Tibial nerve (tissue), 4 donors: ENCODE measurements at regions not wholly inside any gene's neighbourhood (a gene's known extent, or its start where the extent isn't known, plus 50 kb on each side); places are given as distances from the start of the nearest gene placed in this dataset.

Experiments used
- DNase-seq, 2 donors: peaks; one replicate each; pipeline ENCODE4 v3.0.0-alpha.2; 2019; ENCODE audit warnings: low spot score in 2 of 2
- H3K27ac ChIP-seq, 4 donors: fragments of 200-600 bp; sonication (generic) in 3 of 4; one replicate each; pipeline ENCODE4 v1.5.1; 2017 to 2019; ENCODE audit warnings: mild to moderate bottlenecking in 1 of 4
- H3K27me3 ChIP-seq, 2 donors: fragments of 200-600 bp; sonication (generic) in 1 of 2; one replicate each; pipeline versions ENCODE4 v1.5.1 to v1.6.0; 2017 to 2019
- H3K36me3 ChIP-seq, 3 donors: fragments of 200-600 bp; sonication (generic); one replicate each; pipeline ENCODE4 v1.5.1; 2018 to 2019
- H3K4me1 ChIP-seq, 4 donors: fragments of 200-600 bp; sonication (generic) in 3 of 4; one replicate each; pipeline ENCODE4 v1.5.1; 2017 to 2019
- H3K4me3 ChIP-seq, 4 donors: fragments of 200-600 bp; sonication (generic) in 3 of 4; one replicate each; pipeline ENCODE4 v1.5.1; 2017 to 2019; ENCODE audit warnings: mild to moderate bottlenecking in 1 of 4, moderate library complexity in 1 of 4
- H3K9me3 ChIP-seq, 4 donors: fragments of 200-600 bp; sonication (generic) in 3 of 4; one replicate each; pipeline ENCODE4 v1.5.1; 2017 to 2019
- CTCF ChIP-seq, 5 experiments: fragments of 200-600 bp in 3 of 5; fragments of 450-650 bp in 2 of 5; sonication (generic) in 3 of 5; IDR thresholded peaks; one replicate each; pipeline ENCODE4 v1.5.1; 2016 to 2019; ENCODE audit warnings: antibody characterized with exemption in 5 of 5, mild to moderate bottlenecking in 3 of 5, moderate library complexity in 2 of 5
- EP300 ChIP-seq, 2 donors: sonication (generic); formaldehyde crosslinking; IDR thresholded peaks; one replicate each; pipeline ENCODE4 v1.6.1; 2017; ENCODE audit warnings: antibody characterized with exemption in 2 of 2, mild to moderate bottlenecking in 1 of 2
- POLR2A ChIP-seq, 2 donors: fragments of 450-650 bp; IDR thresholded peaks; one replicate each; pipeline ENCODE4 v1.6.1; 2017; ENCODE audit warnings: antibody characterized with exemption in 2 of 2, mild to moderate bottlenecking in 2 of 2, moderate library complexity in 2 of 2
- WGBS, 2 donors: methylation state at CpG; one replicate each; pipeline ENCODE4 v1.1.5; 2018; 5-methylcytosine and 5-hydroxymethylcytosine counted together

GRCh38 chr2:193539188-193539587 lies 1344.5 kb upstream of the TMEFF2 start:
- Histone ChIP-seq H3K4me3 (no peak overlapping the region), H3K36me3 (no peaks in the 10 kb centered on the region), H3K27me3 (no peaks in the 10 kb centered on the region), H3K9me3 (peaks cover 0 to 18% (median 0%) of the 10 kb centered on the region in 4 donors), H3K27ac (no peak overlapping the region), H3K4me1 (no peaks in the 10 kb centered on the region)
- TF ChIP-seq EP300 (IDR thresholded peaks at IDR 0.05) (no peak), POLR2A (IDR thresholded peaks at IDR 0.05) (no peak), CTCF (IDR thresholded peaks at IDR 0.05) (no peak)
- DNase-seq, result no peak

GRCh38 chr2:193538061-193538460 lies 1343.3 kb upstream of the TMEFF2 start:
- no peak overlapping the region for H3K4me3 ChIP-seq
- H3K27me3 ChIP-seq, result no peaks in the 10 kb centered on the region
- no peak for DNase-seq
- H3K9me3 ChIP-seq, result peaks cover 0 to 12% (median 0%) of the 10 kb centered on the region in 4 donors
- TF ChIP-seq CTCF (IDR thresholded peaks at IDR 0.05), result no peak
- no peak for TF ChIP-seq EP300 (IDR thresholded peaks at IDR 0.05)
- no peak for TF ChIP-seq POLR2A (IDR thresholded peaks at IDR 0.05)
- no peak overlapping the region for H3K27ac ChIP-seq
- WGBS, 2 donors, result 88 to 92% methylated on average over 2 of the region's 2 CpGs
- no peaks in the 10 kb centered on the region for H3K4me1 ChIP-seq
- no peaks in the 10 kb centered on the region for H3K36me3 ChIP-seq

- Histone ChIP-seq H3K4me3 (no peak overlapping the region), H3K9me3 (peaks cover 0 to 8% (median 0%) of the 10 kb centered on the region in 4 donors), H3K27me3 (no peaks in the 10 kb centered on the region), H3K4me1 (no peaks in the 10 kb centered on the region), H3K36me3 (no peaks in the 10 kb centered on the region), H3K27ac (no peak overlapping the region)
- WGBS, 2 donors, result 90% methylated on average over 2 of the region's 2 CpGs
- TF ChIP-seq CTCF (IDR thresholded peaks at IDR 0.05) (no peak), EP300 (IDR thresholded peaks at IDR 0.05) (no peak), POLR2A (IDR thresholded peaks at IDR 0.05) (no peak)
- no peak for DNase-seq
Measured at GRCh38 chr2:193537531-193537930, 1342.8 kb upstream of the TMEFF2 start.

GRCh38 chr2:193528458-193528857 lies 1333.7 kb upstream of the TMEFF2 start:
- no peak for TF ChIP-seq EP300 (IDR thresholded peaks at IDR 0.05)
- 73 to 76% methylated on average over 1 of the region's 1 CpG for WGBS, 2 donors
- no peaks in the 10 kb centered on the region for H3K9me3 ChIP-seq

GRCh38 chr2:193527146-193527545 lies 1332.4 kb upstream of the TMEFF2 start:
- H3K4me3 ChIP-seq, result no peak overlapping the region
- H3K27me3 ChIP-seq, result no peaks in the 10 kb centered on the region
- TF ChIP-seq POLR2A (IDR thresholded peaks at IDR 0.05) (no peak), EP300 (IDR thresholded peaks at IDR 0.05) (no peak), CTCF (IDR thresholded peaks at IDR 0.05) (no peak)
- no peak for DNase-seq
- WGBS, 2 donors, result 37 to 43% methylated on average over 3 of the region's 3 CpGs
- H3K4me1 ChIP-seq, result no peaks in the 10 kb centered on the region
- H3K27ac ChIP-seq, result no peak overlapping the region
- no peaks in the 10 kb centered on the region for H3K36me3 ChIP-seq
- H3K9me3 ChIP-seq, result no peaks in the 10 kb centered on the region

More at GRCh38 chr2:193528458-193528857, 1333.7 kb upstream of the TMEFF2 start:
- no peak for DNase-seq
- H3K4me3 ChIP-seq, result no peak overlapping the region
- H3K4me1 ChIP-seq, result no peaks in the 10 kb centered on the region
- H3K36me3 ChIP-seq, result no peaks in the 10 kb centered on the region
- H3K27me3 ChIP-seq, result no peaks in the 10 kb centered on the region
- no peak overlapping the region for H3K27ac ChIP-seq

GRCh38 chr2:193523662-193524061 lies 1328.9 kb upstream of the TMEFF2 start:
- no peak overlapping the region for H3K4me3 ChIP-seq
- no peaks in the 10 kb centered on the region for H3K9me3 ChIP-seq
- TF ChIP-seq CTCF (IDR thresholded peaks at IDR 0.05) (no peak), POLR2A (IDR thresholded peaks at IDR 0.05) (no peak), EP300 (IDR thresholded peaks at IDR 0.05) (no peak)
- no peaks in the 10 kb centered on the region for H3K27me3 ChIP-seq
- H3K27ac ChIP-seq, result no peak overlapping the region
- 73 to 77% methylated on average over 1 of the region's 1 CpG for WGBS, 2 donors
- no peaks in the 10 kb centered on the region for H3K4me1 ChIP-seq
- H3K36me3 ChIP-seq, result no peaks in the 10 kb centered on the region
- DNase-seq, result no peak
